ENCODE measurements at regions not wholly inside any gene's neighbourhood (a gene's known extent, or its start where the extent isn't known, plus 50 kb on each side); places are given as distances from the start of the nearest gene placed in this dataset.

DNA sequence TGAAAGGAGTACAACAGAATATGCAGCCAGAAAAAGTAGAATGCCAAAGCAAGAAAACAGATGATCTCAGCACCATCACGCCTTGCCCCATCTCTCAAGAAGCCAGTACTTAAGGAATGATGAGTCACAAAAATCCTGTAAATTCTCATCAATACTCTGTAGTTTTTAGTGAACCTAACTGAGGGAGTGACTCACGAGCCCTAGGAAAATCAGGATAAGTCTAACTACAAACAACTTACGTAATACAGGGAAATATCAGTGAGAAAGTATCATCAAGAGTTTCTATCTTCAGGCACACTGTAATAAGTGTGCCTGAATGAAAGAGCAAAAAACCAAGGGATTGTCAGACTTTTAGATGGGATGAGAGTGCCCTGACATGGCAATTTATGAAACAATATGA, 644.4 kb downstream of the STPG2 start:
- peak; percentile 35 for FAIRE-seq
- TF ChIP-seq JUN (IDR thresholded peaks at IDR 0.05; ENCODE audit: borderline replicate concordance, insufficient read depth, insufficient read length, low read depth) (peak; percentile 8), FOS (IDR thresholded peaks at IDR 0.05; ENCODE audit: borderline replicate concordance, insufficient read depth, low read length) (no peak)
- dilution Hi-C loops (cut with MboI; ENCODE audit: extremely low pct_ligation_motif_present, low sequenced_read_pairs) = no loop called here
- DNase-seq (ENCODE audit: low read depth, low spot score) = no peak
- no peaks in the 10 kb centered on the region for H4K20me1 ChIP-seq (replicated peaks; ENCODE audit: control insufficient read depth, extremely low read depth, insufficient read depth, low read length)
- BruUV-seq (replicated peaks) = no TSS peak
- ChIA-PET POLR2A (no interaction called here), CTCF (no interaction called here)
- no peaks in the 10 kb centered on the region for H3K79me2 ChIP-seq (ENCODE audit: control insufficient read depth, insufficient read depth, low read length)
- intact Hi-C loops (cut with micrococcal nuclease) = no loop called here
- no peak overlapping the region for H3K9ac ChIP-seq (replicated peaks; ENCODE audit: extremely low read depth, insufficient read depth, low read length)
- no peaks in the 10 kb centered on the region for H3K4me1 ChIP-seq (ENCODE audit: control insufficient read depth, extremely low read depth, insufficient read depth, low read length)
- H3K4me2 ChIP-seq (ENCODE audit: insufficient read depth, low read length) = no peak overlapping the region
- no peaks in the 10 kb centered on the region for H3K27me3 ChIP-seq (ENCODE audit: control insufficient read depth in 2 of 2, insufficient read depth in 2 of 2, low read length in 2 of 2)
- H3K27ac ChIP-seq (ENCODE audit: insufficient read depth, low read depth, low read length) = no peak overlapping the region
- H3K9me1 ChIP-seq (replicated peaks; ENCODE audit: control insufficient read depth, extremely low read depth, insufficient read depth, low read length) = no peaks in the 10 kb centered on the region
- H3K36me3 ChIP-seq (ENCODE audit: control insufficient read depth in 2 of 2, extremely low read depth in 1 of 2, insufficient read depth in 2 of 2, low read length in 2 of 2) = no peaks in the 10 kb centered on the region
- no peaks in the 10 kb centered on the region for H3K9me3 ChIP-seq (replicated peaks; ENCODE audit: control insufficient read depth, insufficient read depth, low read length)
- no peak overlapping the region for H2AFZ ChIP-seq (ENCODE audit: low read depth, low read length)
- H3K4me3 ChIP-seq (replicated peaks in 1 of 3; ENCODE audit: insufficient read depth in 1 of 3, low read depth in 1 of 3, low read length in 3 of 3) = no peak overlapping the region

DNA sequence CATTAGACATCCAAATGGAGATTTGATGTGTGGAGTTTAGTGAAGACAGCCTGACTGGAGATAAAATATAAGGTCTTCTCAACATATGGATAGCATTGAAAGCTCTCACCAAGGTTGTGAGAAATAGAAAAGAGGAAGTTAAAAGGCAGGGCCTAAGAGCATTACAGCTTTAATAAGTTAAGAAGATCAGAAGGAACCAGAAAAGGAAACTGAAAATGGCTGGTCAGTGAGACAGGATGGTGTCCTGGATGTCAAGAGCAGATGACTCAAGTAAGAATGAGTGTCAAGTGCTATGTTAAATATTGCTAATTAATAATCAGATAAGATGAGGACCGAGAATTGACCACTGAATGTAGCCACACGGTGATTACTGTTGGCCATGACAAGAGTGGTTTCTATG, 642.9 kb downstream of the STPG2 start:
- Histone ChIP-seq H3K27ac (ENCODE audit: insufficient read depth, low read depth, low read length) (no peak overlapping the region), H3K79me2 (ENCODE audit: control insufficient read depth, insufficient read depth, low read length) (no peaks in the 10 kb centered on the region), H3K9me3 (replicated peaks; ENCODE audit: control insufficient read depth, insufficient read depth, low read length) (no peaks in the 10 kb centered on the region), H2AFZ (ENCODE audit: low read depth, low read length) (no peak overlapping the region), H3K36me3 (ENCODE audit: control insufficient read depth in 2 of 2, extremely low read depth in 1 of 2, insufficient read depth in 2 of 2, low read length in 2 of 2) (no peaks in the 10 kb centered on the region), H3K9ac (replicated peaks; ENCODE audit: extremely low read depth, insufficient read depth, low read length) (no peak overlapping the region), H4K20me1 (replicated peaks; ENCODE audit: control insufficient read depth, extremely low read depth, insufficient read depth, low read length) (no peaks in the 10 kb centered on the region), H3K27me3 (ENCODE audit: control insufficient read depth in 2 of 2, insufficient read depth in 2 of 2, low read length in 2 of 2) (no peaks in the 10 kb centered on the region), H3K4me3 (replicated peaks in 1 of 3; ENCODE audit: insufficient read depth in 1 of 3, low read depth in 1 of 3, low read length in 3 of 3) (no peak overlapping the region), H3K4me1 (ENCODE audit: control insufficient read depth, extremely low read depth, insufficient read depth, low read length) (no peaks in the 10 kb centered on the region), H3K9me1 (replicated peaks; ENCODE audit: control insufficient read depth, extremely low read depth, insufficient read depth, low read length) (no peaks in the 10 kb centered on the region), H3K4me2 (ENCODE audit: insufficient read depth, low read length) (no peak overlapping the region)
- FAIRE-seq (peak; percentile 40), DNase-seq (ENCODE audit: low read depth, low spot score) (no peak)
- ChIA-PET CTCF (no interaction called here), POLR2A (no interaction called here)
- dilution Hi-C loops (cut with MboI; ENCODE audit: extremely low pct_ligation_motif_present, low sequenced_read_pairs) (no loop called here), intact Hi-C loops (cut with micrococcal nuclease) (no loop called here)
- no peak for TF ChIP-seq JUN (IDR thresholded peaks at IDR 0.05; ENCODE audit: borderline replicate concordance, insufficient read depth, insufficient read length, low read depth)
- TF ChIP-seq FOS (IDR thresholded peaks at IDR 0.05; ENCODE audit: borderline replicate concordance, insufficient read depth, low read length) = no peak
- no peak for TF ChIP-seq POLR2A (IDR thresholded peaks at IDR 0.05; ENCODE audit: low read depth, low read length)
- TF ChIP-seq POLR2AphosphoS5 (IDR thresholded peaks at IDR 0.05; ENCODE audit: insufficient read depth, low read depth, low read length) = no peak
- TF ChIP-seq CTCF (IDR thresholded peaks at IDR 0.05; ENCODE audit: extremely low read depth in 1 of 2, insufficient read depth in 1 of 2, low read depth in 1 of 2, low read length in 2 of 2) = no peak
- no peak for TF ChIP-seq GATA2 (IDR thresholded peaks at IDR 0.05; ENCODE audit: insufficient read depth, insufficient read length, low read depth, low read length)
- TF ChIP-seq EZH2 (IDR thresholded peaks at IDR 0.05; ENCODE audit: borderline replicate concordance, low read depth, low read length, severe bottlenecking) = no peak
- no peak for TF ChIP-seq MYC (IDR thresholded peaks at IDR 0.05; ENCODE audit: low read depth, low read length)
- TF ChIP-seq, protein P1, sequence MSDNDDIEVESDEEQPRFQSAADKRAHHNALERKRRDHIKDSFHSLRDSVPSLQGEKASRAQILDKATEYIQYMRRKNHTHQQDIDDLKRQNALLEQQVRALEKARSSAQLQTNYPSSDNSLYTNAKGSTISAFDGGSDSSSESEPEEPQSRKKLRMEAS (IDR thresholded peaks at IDR 0.05; ENCODE audit: insufficient read depth, insufficient read length) = no peak
- BruUV-seq (replicated peaks) = no TSS peak
